ENCODE measurements at regions not wholly inside any gene's neighbourhood (a gene's known extent, or its start where the extent isn't known, plus 50 kb on each side); places are given as distances from the start of the nearest gene placed in this dataset.
A peak's percentile ranks its signal among the peaks of the same experiment; 100 is the strongest.

GRCh38 chr4:138602664-138603063 is 360.5 kb upstream of the SLC7A11 start:
- H3K4me3 ChIP-seq (ENCODE audit: low read depth, low read length): no peak overlapping the region
- no peak for DNase-seq (ENCODE audit: low read depth)
- TF ChIP-seq CTCF (IDR thresholded peaks at IDR 0.05; ENCODE audit: insufficient read depth, low read depth, low read length, missing control alignments): no peak

DNA sequence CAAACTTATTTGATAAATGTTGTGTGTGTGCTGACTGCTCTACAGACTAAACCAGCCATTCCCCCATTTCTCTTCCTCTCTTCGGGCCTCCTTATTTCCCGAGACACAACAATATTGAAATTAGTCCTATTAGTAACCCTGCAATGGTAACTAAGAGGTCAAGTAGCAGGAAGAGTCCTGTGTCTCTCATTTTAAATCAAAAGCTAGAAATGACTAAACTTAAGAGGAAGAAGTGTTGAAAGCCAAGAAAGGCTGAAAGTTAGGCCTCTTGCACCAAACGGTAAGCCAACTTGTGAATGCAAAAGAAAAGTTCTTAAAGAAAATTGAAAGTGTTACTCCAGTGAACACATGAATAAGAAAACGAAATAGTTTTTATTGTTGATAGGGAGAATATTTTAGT is 357.8 kb upstream of the SLC7A11 start:
- DNase-seq (ENCODE audit: low read depth): peak; percentile 26
- no peak overlapping the region for H3K4me3 ChIP-seq (ENCODE audit: low read depth, low read length)
- TF ChIP-seq CTCF (IDR thresholded peaks at IDR 0.05; ENCODE audit: insufficient read depth, low read depth, low read length, missing control alignments): no peak

- no peak for DNase-seq (ENCODE audit: low read depth)
- no peak for TF ChIP-seq CTCF (IDR thresholded peaks at IDR 0.05; ENCODE audit: insufficient read depth, low read depth, low read length, missing control alignments)
- H3K4me3 ChIP-seq (ENCODE audit: low read depth, low read length): no peak overlapping the region
These were observed 356.1 kb upstream of the SLC7A11 start for GRCh38 chr4:138598226-138598625.

GRCh38 chr4:138596896-138597295 is 354.7 kb upstream of the SLC7A11 start:
- TF ChIP-seq CTCF (IDR thresholded peaks at IDR 0.05; ENCODE audit: insufficient read depth, low read depth, low read length, missing control alignments): no peak
- no peak for DNase-seq (ENCODE audit: low read depth)
- H3K4me3 ChIP-seq (ENCODE audit: low read depth, low read length): no peak overlapping the region

DNA sequence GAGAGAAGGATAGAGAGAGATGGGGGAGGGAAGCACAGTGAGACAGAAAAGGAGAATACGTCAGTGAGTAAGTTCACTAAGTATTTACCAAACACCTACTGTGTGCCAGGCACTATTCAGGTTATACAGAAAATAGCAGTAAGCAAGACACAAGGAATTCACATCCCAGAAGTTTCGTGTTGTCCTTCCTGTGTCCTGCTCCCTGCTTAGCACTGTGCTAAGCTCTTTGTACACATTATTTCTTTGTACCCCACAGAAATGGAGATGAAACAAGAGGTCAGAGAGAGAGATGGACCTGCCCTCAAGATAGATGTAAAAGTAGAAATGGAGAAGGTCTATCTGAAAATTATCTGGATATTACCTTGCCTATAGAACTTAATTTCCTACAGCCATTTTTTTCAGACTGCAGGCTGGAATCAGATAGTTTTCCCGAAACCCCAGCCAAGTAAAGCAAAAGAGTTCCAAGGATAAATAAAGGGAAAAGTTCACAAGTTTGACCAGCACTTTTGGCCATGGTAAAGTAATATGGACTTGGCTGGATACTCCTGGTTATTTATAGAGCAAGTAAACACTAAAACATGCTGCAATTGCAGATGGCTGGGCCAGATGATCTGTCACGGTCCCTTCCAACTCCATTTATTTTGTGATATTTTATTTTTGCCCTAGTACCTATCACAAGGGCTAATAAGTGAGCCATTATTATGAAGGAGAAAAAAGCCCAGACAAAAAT is 353.7 kb upstream of the SLC7A11 start:
- no peak overlapping the region for H3K4me3 ChIP-seq (ENCODE audit: low read depth, low read length)
- no peak for TF ChIP-seq CTCF (IDR thresholded peaks at IDR 0.05; ENCODE audit: insufficient read depth, low read depth, low read length, missing control alignments)
- no peak for DNase-seq (ENCODE audit: low read depth)

GRCh38 chr4:138595171-138595570 is 353.0 kb upstream of the SLC7A11 start:
- no peak for TF ChIP-seq CTCF (IDR thresholded peaks at IDR 0.05; ENCODE audit: insufficient read depth, low read depth, low read length, missing control alignments)
- DNase-seq (ENCODE audit: low read depth): no peak
- H3K4me3 ChIP-seq (ENCODE audit: low read depth, low read length): no peak overlapping the region

DNA sequence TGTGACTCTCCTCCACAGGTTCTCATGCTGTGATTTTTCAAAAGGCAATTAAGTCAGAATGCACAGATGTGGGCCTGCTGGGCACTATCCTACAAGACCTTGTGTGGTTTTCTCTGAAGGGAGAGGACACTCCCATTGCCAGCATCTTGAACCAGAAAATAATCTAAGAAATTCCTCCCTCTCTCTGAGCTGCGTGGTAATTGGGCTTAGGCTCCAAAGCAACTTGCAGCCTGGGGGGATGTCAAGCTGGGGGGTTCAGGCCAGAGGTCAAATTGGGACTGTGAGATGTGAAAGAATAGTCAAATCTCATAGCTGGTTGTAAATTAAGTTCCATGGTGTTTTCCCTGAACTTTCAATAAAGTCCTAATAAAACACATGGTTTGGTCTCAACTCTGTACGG is 350.6 kb upstream of the SLC7A11 start:
- no peak for DNase-seq (ENCODE audit: low read depth)
- H3K4me3 ChIP-seq (ENCODE audit: low read depth, low read length): no peak overlapping the region
- no peak for TF ChIP-seq CTCF (IDR thresholded peaks at IDR 0.05; ENCODE audit: insufficient read depth, low read depth, low read length, missing control alignments)
